ENCODE measurements at regions not wholly inside any gene's neighbourhood (a gene's known extent, or its start where the extent isn't known, plus 50 kb on each side); places are given as distances from the start of the nearest gene placed in this dataset.

DNA sequence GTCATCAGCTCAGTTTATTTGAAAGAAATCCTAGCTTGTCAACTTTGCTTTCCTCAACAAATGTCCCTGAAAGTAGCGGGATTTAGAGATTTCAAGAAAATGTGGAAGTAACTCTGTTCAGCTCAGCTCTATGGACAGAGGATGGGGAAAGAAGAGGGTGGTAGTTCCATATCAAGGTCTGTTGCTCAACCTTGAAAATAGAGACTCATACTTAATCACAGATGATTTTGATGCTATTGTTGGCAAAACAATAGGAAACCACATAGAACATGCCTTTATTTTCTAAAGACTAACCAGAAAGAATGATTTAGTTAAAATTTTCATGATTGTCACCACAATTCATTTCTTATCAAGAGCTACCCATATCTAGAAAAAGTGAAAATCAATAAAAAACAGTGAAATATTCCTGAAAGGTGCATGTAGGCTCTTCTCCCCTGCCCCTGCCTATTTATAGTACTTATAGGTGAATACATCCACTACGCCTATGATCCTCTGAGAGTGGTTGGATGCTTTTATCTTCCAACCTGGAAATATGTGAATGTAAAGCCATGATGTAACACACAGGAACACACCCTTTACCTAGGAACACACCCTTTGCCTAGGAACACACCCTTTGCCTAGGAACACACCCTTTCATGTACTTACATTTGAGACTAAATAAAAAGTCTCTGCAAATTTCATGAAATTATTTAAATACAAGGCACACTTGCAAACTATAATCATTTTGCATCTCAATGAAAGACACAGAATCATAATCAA is 65.8 kb downstream of the ETAA1 start:
- DNase-seq = no peak
- Histone ChIP-seq H3K27me3 (no peaks in the 10 kb centered on the region), H3K27ac (no peak overlapping the region), H3K4me1 (no peaks in the 10 kb centered on the region), H3K4me3 (no peak overlapping the region), H3K9me3 (no peaks in the 10 kb centered on the region), H3K36me3 (no peaks in the 10 kb centered on the region)
- WGBS, 2 donors (ENCODE audit: low coverage in 1 of 2) = 67 to 80% methylated on average over 2 of the region's 2 CpGs
- intact Hi-C loops (cut with DNase I; ENCODE audit: low total_unique reads) (no loop called here), in situ Hi-C loops (cut with MboI; ENCODE audit: low pct_ligation_motif_present in 1 of 4, low pct_unique_long_range_greater_than_20kb in 1 of 4, low sequenced_read_pairs in 3 of 4) (no loop called here)
- no peak for TF ChIP-seq POLR2A (IDR thresholded peaks at IDR 0.05)
- TF ChIP-seq, protein P1, sequence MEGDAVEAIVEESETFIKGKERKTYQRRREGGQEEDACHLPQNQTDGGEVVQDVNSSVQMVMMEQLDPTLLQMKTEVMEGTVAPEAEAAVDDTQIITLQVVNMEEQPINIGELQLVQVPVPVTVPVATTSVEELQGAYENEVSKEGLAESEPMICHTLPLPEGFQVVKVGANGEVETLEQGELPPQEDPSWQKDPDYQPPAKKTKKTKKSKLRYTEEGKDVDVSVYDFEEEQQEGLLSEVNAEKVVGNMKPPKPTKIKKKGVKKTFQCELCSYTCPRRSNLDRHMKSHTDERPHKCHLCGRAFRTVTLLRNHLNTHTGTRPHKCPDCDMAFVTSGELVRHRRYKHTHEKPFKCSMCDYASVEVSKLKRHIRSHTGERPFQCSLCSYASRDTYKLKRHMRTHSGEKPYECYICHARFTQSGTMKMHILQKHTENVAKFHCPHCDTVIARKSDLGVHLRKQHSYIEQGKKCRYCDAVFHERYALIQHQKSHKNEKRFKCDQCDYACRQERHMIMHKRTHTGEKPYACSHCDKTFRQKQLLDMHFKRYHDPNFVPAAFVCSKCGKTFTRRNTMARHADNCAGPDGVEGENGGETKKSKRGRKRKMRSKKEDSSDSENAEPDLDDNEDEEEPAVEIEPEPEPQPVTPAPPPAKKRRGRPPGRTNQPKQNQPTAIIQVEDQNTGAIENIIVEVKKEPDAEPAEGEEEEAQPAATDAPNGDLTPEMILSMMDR (IDR thresholded peaks at IDR 0.05) = no peak
- TF ChIP-seq EP300 (IDR thresholded peaks at IDR 0.05; ENCODE audit: low read depth) = no peak

DNA sequence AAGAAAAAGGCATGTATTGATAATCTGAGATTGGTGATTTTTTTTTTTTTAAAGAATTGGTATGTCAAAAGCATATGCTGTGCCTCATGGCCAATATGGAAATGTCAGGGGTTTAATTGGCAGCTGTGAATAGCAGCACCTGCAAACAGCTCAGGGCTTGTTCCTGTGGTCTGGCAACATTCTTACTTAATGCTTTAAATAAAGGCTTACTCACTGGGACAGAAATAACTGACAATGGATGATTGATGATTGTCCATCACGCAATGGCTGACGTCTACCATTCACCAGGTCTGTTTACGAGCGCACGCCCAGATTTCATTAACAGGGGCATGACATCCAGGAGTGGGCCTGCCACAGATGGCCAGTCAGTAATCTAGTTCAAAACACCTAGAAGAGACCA is 66.7 kb downstream of the ETAA1 start:
- no peak for DNase-seq
- no peaks in the 10 kb centered on the region for H3K4me1 ChIP-seq
- 88% methylated on average over 5 of the region's 5 CpGs; no CpG with 5 or more reads in 1 of the 2 donors for WGBS, 2 donors (ENCODE audit: low coverage in 1 of 2)
- no peaks in the 10 kb centered on the region for H3K9me3 ChIP-seq
- H3K36me3 ChIP-seq = no peaks in the 10 kb centered on the region
- TF ChIP-seq EP300 (IDR thresholded peaks at IDR 0.05; ENCODE audit: low read depth) (no peak), POLR2A (IDR thresholded peaks at IDR 0.05) (no peak)
- TF ChIP-seq, protein P1 (IDR thresholded peaks at IDR 0.05) = no peak
- no peak overlapping the region for H3K4me3 ChIP-seq
- in situ Hi-C loops (cut with MboI; ENCODE audit: low pct_ligation_motif_present in 1 of 4, low pct_unique_long_range_greater_than_20kb in 1 of 4, low sequenced_read_pairs in 3 of 4) (no loop called here), intact Hi-C loops (cut with DNase I; ENCODE audit: low total_unique reads) (no loop called here)
- H3K27ac ChIP-seq = no peak overlapping the region
- no peaks in the 10 kb centered on the region for H3K27me3 ChIP-seq

DNA sequence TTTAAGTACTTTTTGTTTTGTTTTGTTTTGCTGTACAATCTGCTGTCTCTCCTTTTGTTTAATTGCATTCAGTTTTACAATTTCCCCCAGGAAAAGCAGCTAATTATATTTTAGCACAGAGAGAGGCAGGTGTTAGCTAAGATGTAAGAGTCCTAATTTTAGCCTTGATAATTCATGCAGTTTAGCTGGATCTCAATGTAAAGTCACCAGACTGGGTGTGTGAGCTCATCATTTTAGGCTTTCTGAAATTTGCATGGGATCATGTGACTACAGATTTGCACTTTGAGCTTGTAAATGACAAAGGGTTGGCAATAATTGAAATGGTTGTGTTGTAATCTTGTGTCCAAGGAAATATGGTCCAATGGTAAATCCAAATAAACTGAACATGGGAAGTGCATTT is 68.5 kb downstream of the ETAA1 start:
- Histone ChIP-seq H3K36me3 (no peaks in the 10 kb centered on the region), H3K4me3 (no peak overlapping the region), H3K27ac (no peak overlapping the region), H3K4me1 (no peaks in the 10 kb centered on the region), H3K27me3 (no peaks in the 10 kb centered on the region), H3K9me3 (no peaks in the 10 kb centered on the region)
- intact Hi-C loops (cut with DNase I; ENCODE audit: low total_unique reads) = no loop called here
- no peak for DNase-seq
- in situ Hi-C loops (cut with MboI; ENCODE audit: low pct_ligation_motif_present in 1 of 4, low pct_unique_long_range_greater_than_20kb in 1 of 4, low sequenced_read_pairs in 3 of 4) = no loop called here
- TF ChIP-seq POLR2AphosphoS5 (IDR thresholded peaks at IDR 0.05) (no peak), EP300 (IDR thresholded peaks at IDR 0.05; ENCODE audit: low read depth) (no peak), POLR2A (IDR thresholded peaks at IDR 0.05) (no peak)
- TF ChIP-seq, protein P1 (IDR thresholded peaks at IDR 0.05) = no peak

DNA sequence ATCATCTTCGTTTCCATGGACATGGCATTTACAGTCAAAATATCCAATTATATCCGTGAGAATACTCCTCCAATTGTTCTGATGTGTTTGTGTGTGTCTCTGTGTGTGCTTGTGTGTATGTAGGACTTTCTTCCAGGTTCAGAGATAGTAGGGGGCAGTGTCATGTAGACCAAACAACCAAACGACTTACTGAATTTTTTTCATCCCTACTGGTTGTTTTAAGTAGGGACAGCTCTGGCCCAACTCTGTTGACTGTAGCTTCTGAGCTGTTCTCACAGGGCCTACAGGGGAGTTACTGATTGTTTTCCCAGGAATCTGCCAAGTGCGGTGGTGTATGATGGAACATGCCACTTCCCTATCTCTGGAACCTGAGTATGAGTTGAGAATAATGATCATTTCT is 69.6 kb downstream of the ETAA1 start:
- no peak for DNase-seq
- no peak for TF ChIP-seq EP300 (IDR thresholded peaks at IDR 0.05; ENCODE audit: low read depth)
- H3K4me1 ChIP-seq = no peaks in the 10 kb centered on the region
- no peak overlapping the region for H3K27ac ChIP-seq
- peaks cover 2% of the 10 kb centered on the region for H3K27me3 ChIP-seq
- no peak overlapping the region for H3K4me3 ChIP-seq
- WGBS, 2 donors (ENCODE audit: low coverage in 1 of 2) = 60 to 63% methylated on average over 4 of the region's 4 CpGs
- H3K9me3 ChIP-seq = no peaks in the 10 kb centered on the region
- intact Hi-C loops (cut with DNase I; ENCODE audit: low total_unique reads) (no loop called here), in situ Hi-C loops (cut with MboI; ENCODE audit: low pct_ligation_motif_present in 1 of 4, low pct_unique_long_range_greater_than_20kb in 1 of 4, low sequenced_read_pairs in 3 of 4) (no loop called here)
- no peaks in the 10 kb centered on the region for H3K36me3 ChIP-seq

DNA sequence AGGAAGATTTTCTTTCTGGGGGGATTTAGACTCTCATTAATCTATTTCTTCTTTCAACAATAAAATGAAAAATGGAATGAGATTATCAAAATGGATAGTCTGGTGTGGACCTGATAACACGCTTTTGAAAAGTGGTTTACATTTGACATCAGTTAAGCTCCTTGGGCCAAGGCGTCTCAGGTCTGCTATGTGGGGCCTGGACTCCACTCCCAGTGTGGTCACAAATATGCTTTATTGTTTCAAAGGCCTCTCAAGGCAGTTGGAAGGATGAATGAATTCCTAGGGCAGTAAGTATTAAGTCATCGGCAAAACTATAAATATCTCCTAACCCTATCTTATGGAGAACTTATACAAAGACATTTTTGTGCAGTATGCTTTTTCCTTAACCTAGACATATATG is 74.5 kb downstream of the ETAA1 start:
- no peaks in the 10 kb centered on the region for H3K36me3 ChIP-seq
- H3K27me3 ChIP-seq = peaks cover 25% of the 10 kb centered on the region
- no peak overlapping the region for H3K4me3 ChIP-seq
- in situ Hi-C loops (cut with MboI; ENCODE audit: low pct_ligation_motif_present in 1 of 4, low pct_unique_long_range_greater_than_20kb in 1 of 4, low sequenced_read_pairs in 3 of 4) (no loop called here), intact Hi-C loops (cut with DNase I; ENCODE audit: low total_unique reads) (no loop called here)
- DNase-seq = no peak
- H3K9me3 ChIP-seq = no peaks in the 10 kb centered on the region
- no peak overlapping the region for H3K27ac ChIP-seq
- peaks cover 0 to 3% (median 0%) of the 10 kb centered on the region in 4 donors for H3K4me1 ChIP-seq
- 73 to 79% methylated on average over 3 of the region's 3 CpGs for WGBS, 2 donors (ENCODE audit: low coverage in 1 of 2)
- TF ChIP-seq EP300 (IDR thresholded peaks at IDR 0.05; ENCODE audit: low read depth) (no peak), POLR2A (IDR thresholded peaks at IDR 0.05) (no peak), POLR2AphosphoS5 (IDR thresholded peaks at IDR 0.05) (no peak)
- TF ChIP-seq, protein P1 (IDR thresholded peaks at IDR 0.05) = no peak

All from transverse colon (tissue), 4 donors.